HUES6 (cell line): ENCODE measurements at regions not wholly inside any gene's neighbourhood (a gene's known extent, or its start where the extent isn't known, plus 50 kb on each side); places are given as distances from the start of the nearest gene placed in this dataset.
"Not testable (repeated sequence)": the region's sequence is repeated elsewhere in the genome, so short reads cannot be mapped to it uniquely, and the experiment has no call there.

Experiments
- H3K27ac ChIP-seq: 2 replicates; pipeline ENCODE4 v1.7.0; 2013; ENCODE audit warnings: low read depth, mild to moderate bottlenecking, low read length, inconsistent platforms
- H3K27me3 ChIP-seq: 2 replicates; pipeline ENCODE4 v1.6.1; 2013; ENCODE audit warnings: low read length; ENCODE audit not compliant: control insufficient read depth, insufficient read depth
- H3K36me3 ChIP-seq: 2 replicates; pipeline ENCODE4 v1.6.1; 2013; ENCODE audit warnings: low read length; ENCODE audit not compliant: control insufficient read depth, insufficient read depth
- H3K4me1 ChIP-seq: 2 replicates; pipeline ENCODE4 v1.6.1; 2013; ENCODE audit warnings: low read length; ENCODE audit not compliant: control insufficient read depth, insufficient read depth
- H3K4me3 ChIP-seq: 2 replicates; pipeline ENCODE4 v1.5.1; 2013; ENCODE audit warnings: low read depth, low read length
- H3K9ac ChIP-seq: one replicate; pipeline ENCODE4 v1.6.1; 2013; ENCODE audit warnings: mild to moderate bottlenecking, low read length
- H3K9me3 ChIP-seq: 2 replicates; pipeline ENCODE4 v1.6.1; 2013; ENCODE audit warnings: low read depth, low read length; ENCODE audit not compliant: control insufficient read depth, insufficient read depth

DNA sequence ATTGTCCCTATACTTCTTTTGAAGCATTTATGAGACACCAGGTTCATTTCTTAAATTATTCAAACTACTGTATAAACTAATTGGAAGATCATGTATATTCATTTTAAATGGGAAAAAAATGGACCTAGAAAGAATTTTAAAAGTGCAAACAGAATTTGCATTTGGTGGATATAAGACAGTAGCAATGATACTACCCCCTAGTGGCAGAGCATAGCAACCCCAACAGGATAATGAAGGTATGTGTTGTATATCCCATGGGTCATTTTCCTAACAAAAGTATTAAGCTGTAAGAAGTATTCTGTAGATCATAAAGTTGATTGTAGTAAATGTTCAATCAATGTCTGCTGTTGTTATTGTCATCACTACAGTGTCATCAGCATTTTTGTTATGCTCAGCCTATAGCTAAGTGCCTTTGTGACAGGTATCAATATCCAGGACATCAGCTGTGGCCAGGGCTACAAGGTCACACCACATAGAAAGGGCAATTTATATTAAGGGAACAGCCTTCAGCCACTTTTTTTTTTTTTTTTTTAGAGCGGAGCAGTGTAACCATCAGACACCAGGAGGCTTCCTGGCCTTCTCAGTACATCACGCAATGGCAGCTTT, 175.8 kb downstream of the FOXB1 start:
- Histone ChIP-seq H3K9me3 (no peaks in the 10 kb centered on the region), H3K9ac (no peak overlapping the region), H3K4me3 (no peak overlapping the region), H3K27ac (no peak overlapping the region), H3K4me1 (no peaks in the 10 kb centered on the region), H3K27me3 (no peaks in the 10 kb centered on the region), H3K36me3 (no peaks in the 10 kb centered on the region)

DNA sequence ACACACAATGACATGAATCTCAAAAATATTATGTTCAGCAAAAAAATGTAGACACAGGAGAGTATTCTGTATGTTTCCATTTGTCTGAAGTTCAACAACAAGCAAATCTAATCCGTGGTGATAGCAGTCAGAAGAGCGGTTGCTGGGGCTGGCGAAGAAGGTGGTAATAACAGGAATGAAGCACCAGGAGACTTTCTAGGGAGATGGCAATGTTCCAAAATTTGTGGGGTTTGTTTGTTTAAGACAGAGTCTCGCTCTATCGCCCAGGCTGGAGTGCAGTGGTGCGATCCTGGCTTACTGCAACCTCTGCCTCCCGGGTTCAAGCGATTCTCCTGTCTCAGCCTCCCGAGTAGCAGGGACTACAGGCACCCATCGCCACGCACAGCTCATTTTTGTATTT, 177.8 kb downstream of the FOXB1 start:
- not testable (repeated sequence) for H3K9me3 ChIP-seq, H3K27me3 ChIP-seq, H3K4me1 ChIP-seq, H3K9ac ChIP-seq, H3K4me3 ChIP-seq, H3K27ac ChIP-seq, H3K36me3 ChIP-seq

DNA sequence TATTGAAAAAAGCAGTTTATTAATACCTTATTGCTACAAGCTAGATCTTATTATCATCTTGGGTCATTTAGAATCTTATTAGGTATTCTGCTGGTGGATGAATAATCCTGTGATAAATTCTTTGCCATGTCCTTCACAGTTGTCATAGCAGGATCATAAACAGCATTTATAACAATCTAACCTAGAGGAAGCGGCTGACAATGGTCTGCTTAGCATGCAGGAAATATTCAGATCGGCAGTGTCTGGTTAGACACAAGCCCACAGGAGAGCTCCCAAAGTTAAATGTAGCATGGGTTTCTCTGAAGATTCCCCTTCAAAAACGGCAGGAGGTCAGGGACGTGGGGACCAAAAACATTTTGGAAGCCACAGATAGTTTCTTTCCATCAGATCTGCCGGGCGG, 179.3 kb downstream of the FOXB1 start:
- Histone ChIP-seq H3K9me3 (peaks cover 3% of the 10 kb centered on the region), H3K4me1 (no peaks in the 10 kb centered on the region), H3K27me3 (no peaks in the 10 kb centered on the region), H3K9ac (no peak overlapping the region), H3K36me3 (no peaks in the 10 kb centered on the region), H3K4me3 (no peak overlapping the region), H3K27ac (no peak overlapping the region)

DNA sequence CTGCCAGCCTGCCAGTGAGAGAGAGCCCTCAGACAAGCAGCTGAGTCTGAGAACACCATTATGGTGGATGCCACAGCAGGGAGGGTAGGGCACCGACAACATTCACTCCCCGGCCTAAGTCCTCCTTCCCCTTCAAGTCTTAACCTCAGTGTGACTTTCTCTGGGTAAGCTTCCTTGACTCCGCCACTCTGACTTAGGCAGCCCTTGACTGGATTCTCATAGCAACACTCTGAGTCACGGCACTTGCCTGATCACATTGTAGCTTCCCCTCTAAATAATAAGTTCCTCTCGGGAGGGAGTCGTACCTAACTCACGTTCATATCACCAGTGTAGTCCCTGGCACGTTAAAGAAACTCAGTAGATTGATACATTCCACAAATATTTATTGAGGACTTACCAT, 180.5 kb downstream of the FOXB1 start:
- H3K36me3 ChIP-seq, result no peaks in the 10 kb centered on the region
- no peaks in the 10 kb centered on the region for H3K27me3 ChIP-seq
- H3K4me3 ChIP-seq, result no peak overlapping the region
- H3K4me1 ChIP-seq, result no peaks in the 10 kb centered on the region
- peaks cover 3% of the 10 kb centered on the region for H3K9me3 ChIP-seq
- H3K27ac ChIP-seq, result no peak overlapping the region
- no peak overlapping the region for H3K9ac ChIP-seq

GRCh38 chr15:60191016-60191415, 186.9 kb downstream of the FOXB1 start:
- Histone ChIP-seq H3K4me3 (no peak overlapping the region), H3K36me3 (no peaks in the 10 kb centered on the region), H3K9me3 (peaks cover 3% of the 10 kb centered on the region), H3K27ac (no peak overlapping the region), H3K9ac (no peak overlapping the region), H3K4me1 (peaks cover 3% of the 10 kb centered on the region; the same call in 1 of the 2 replicates), H3K27me3 (no peaks in the 10 kb centered on the region)

DNA sequence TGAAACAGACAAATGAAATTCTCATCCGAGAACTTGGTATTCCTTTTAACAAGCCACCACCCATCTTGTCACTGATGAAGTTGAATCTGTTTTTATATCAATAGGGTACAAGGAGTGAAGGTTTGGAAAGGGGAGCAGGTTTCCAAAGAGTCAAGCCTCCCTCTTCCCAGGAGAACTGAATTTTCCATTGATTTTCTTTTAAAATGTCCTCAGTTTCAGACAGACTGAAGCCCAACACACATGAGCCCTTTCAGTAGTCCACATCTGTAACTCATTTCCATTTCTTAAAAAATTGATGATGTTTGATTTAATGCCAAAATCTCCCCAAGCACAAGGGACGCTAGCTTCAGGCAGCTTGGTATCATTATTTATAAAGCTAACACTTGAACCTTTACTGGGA, 187.7 kb downstream of the FOXB1 start:
- Histone ChIP-seq H3K4me3 (no peak overlapping the region), H3K27ac (no peak overlapping the region), H3K9me3 (peaks cover 1% of the 10 kb centered on the region), H3K27me3 (no peaks in the 10 kb centered on the region), H3K4me1 (peaks cover 3% of the 10 kb centered on the region; the same call in 1 of the 2 replicates), H3K36me3 (no peaks in the 10 kb centered on the region), H3K9ac (no peak overlapping the region)

DNA sequence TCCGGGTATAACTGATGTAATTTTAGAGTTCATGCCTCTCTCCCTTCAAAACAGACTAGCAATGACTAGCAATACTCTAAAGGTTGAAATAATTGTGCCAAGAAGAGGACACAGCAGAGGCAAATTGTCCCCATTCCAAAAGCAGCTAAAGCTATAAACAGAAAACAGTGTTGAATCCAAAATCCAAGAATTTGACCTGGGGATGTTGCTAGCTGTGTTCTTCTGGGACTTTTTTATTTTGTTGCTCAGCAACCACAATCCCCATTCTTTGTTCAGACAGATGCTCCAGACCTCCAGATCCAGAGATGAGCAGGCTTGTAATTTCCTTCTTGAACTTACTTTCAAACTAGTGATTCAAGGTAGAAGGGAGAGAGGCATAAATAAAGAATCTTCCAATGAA, 191.5 kb downstream of the FOXB1 start:
- H3K9me3 ChIP-seq, result no peaks in the 10 kb centered on the region
- peaks cover 3% of the 10 kb centered on the region; the same call in 1 of the 2 replicates for H3K4me1 ChIP-seq
- H3K4me3 ChIP-seq, result no peak overlapping the region
- no peak overlapping the region for H3K27ac ChIP-seq
- H3K27me3 ChIP-seq, result no peaks in the 10 kb centered on the region
- no peaks in the 10 kb centered on the region for H3K36me3 ChIP-seq
- no peak overlapping the region for H3K9ac ChIP-seq

GRCh38 chr15:60204131-60204885, 193.5 kb downstream of the ANXA2 start:
- no peak overlapping the region for H3K9ac ChIP-seq
- no peaks in the 10 kb centered on the region for H3K36me3 ChIP-seq
- H3K27ac ChIP-seq, result no peak overlapping the region
- H3K9me3 ChIP-seq, result no peaks in the 10 kb centered on the region
- no peak overlapping the region for H3K4me3 ChIP-seq
- peaks cover 14% of the 10 kb centered on the region for H3K4me1 ChIP-seq
- H3K27me3 ChIP-seq, result no peaks in the 10 kb centered on the region

- no peak overlapping the region for H3K4me3 ChIP-seq
- no peaks in the 10 kb centered on the region for H3K27me3 ChIP-seq
- H3K36me3 ChIP-seq, result no peaks in the 10 kb centered on the region
- peaks cover 11% of the 10 kb centered on the region for H3K4me1 ChIP-seq
- H3K9ac ChIP-seq, result no peak overlapping the region
- no peaks in the 10 kb centered on the region for H3K9me3 ChIP-seq
- H3K27ac ChIP-seq, result no peak overlapping the region
Measured at GRCh38 chr15:60208709-60209108, 189.1 kb downstream of the ANXA2 start.

- H3K27me3 ChIP-seq, result no peaks in the 10 kb centered on the region
- H3K9me3 ChIP-seq, result no peaks in the 10 kb centered on the region
- no peaks in the 10 kb centered on the region for H3K4me1 ChIP-seq
- no peak overlapping the region for H3K27ac ChIP-seq
- H3K4me3 ChIP-seq, result no peak overlapping the region
- H3K9ac ChIP-seq, result no peak overlapping the region
- no peaks in the 10 kb centered on the region for H3K36me3 ChIP-seq
Measured at GRCh38 chr15:60212536-60212935, 185.2 kb downstream of the ANXA2 start.

GRCh38 chr15:60213377-60214000, 184.3 kb downstream of the ANXA2 start:
- Histone ChIP-seq H3K36me3 (no peaks in the 10 kb centered on the region), H3K9me3 (no peaks in the 10 kb centered on the region)

More at GRCh38 chr15:60213377-60214000, 184.3 kb downstream of the ANXA2 start:
- Histone ChIP-seq H3K27me3 (no peaks in the 10 kb centered on the region), H3K4me1 (no peaks in the 10 kb centered on the region), H3K4me3 (no peak overlapping the region), H3K27ac (no peak overlapping the region), H3K9ac (no peak overlapping the region)
